Panc1 (cell line): ENCODE measurements at regions not wholly inside any gene's neighbourhood (a gene's known extent, or its start where the extent isn't known, plus 50 kb on each side); places are given as distances from the start of the nearest gene placed in this dataset.

Experiments used
- ATAC-seq: fragments of 200-7000 bp; cut with Tn5 transposase; 2 replicates; pipeline ENCODE4 v1.9.1; 2020; ENCODE audit warnings: mild to moderate bottlenecking, moderate library complexity
- BruUV-seq: library from RNA; stranded (reverse); fragments of 400-500 nt; replicated peaks from 2 replicates; lab custom pipeline; 2021; lab: Mats Ljungman, UMichigan
- CTCF ChIA-PET: fragments of 300-600 bp; sonication (Branson Sonifier 250); formaldehyde crosslinking; loops from one replicate; lab custom pipeline; 2022; ENCODE audit warnings: antibody characterized with exemption; lab: Charles Lee
- POLR2A ChIA-PET: fragments of 300-600 bp; sonication (Branson Sonifier 250); formaldehyde crosslinking; loops from one replicate; lab custom pipeline; 2022; ENCODE audit warnings: antibody characterized with exemption; lab: Charles Lee
- DNase-seq: peaks from one replicate; pipeline ENCODE4 v3.0.0-alpha.2; 2010; ENCODE audit warnings: low read depth, low spot score
- H3K27ac ChIP-seq: 2 replicates; pipeline ENCODE4 v1.5.1; 2011; ENCODE audit warnings: mild to moderate bottlenecking, low read length, inconsistent platforms
- H3K27me3 ChIP-seq: fragments of 200-500 bp; sonication (Bioruptor generic); 2 replicates; pipeline ENCODE4 v1.6.0; 2014; ENCODE audit warnings: low read length, inconsistent platforms; ENCODE audit not compliant: control insufficient read depth, insufficient read depth
- H3K36me3 ChIP-seq: fragments of 200-500 bp; sonication (Bioruptor generic); 2 replicates; pipeline ENCODE4 v1.5.1; 2014; ENCODE audit warnings: inconsistent platforms, mild to moderate bottlenecking, low read length, moderate library complexity; ENCODE audit not compliant: control insufficient read depth, insufficient read depth
- H3K4me1 ChIP-seq: 2 replicates; pipeline ENCODE4 v1.5.1; 2011; ENCODE audit warnings: inconsistent platforms, mild to moderate bottlenecking, low read length, moderate library complexity; ENCODE audit not compliant: control insufficient read depth, insufficient read depth
- H3K4me3 ChIP-seq, 2 experiments: 2 replicates each; pipeline ENCODE4 v1.5.1; 2011 to 2012; ENCODE audit warnings: low read depth in 2 of 2, low read length in 2 of 2, mild to moderate bottlenecking in 2 of 2, inconsistent platforms in 1 of 2, moderate library complexity in 1 of 2
- H3K9me3 ChIP-seq: fragments of 200-500 bp; sonication (Bioruptor generic); 2 replicates; pipeline ENCODE4 v1.5.1; 2014; ENCODE audit warnings: low read depth, mild to moderate bottlenecking, inconsistent platforms, low read length, moderate library complexity; ENCODE audit not compliant: control insufficient read depth, insufficient read depth
- CTCF ChIP-seq: fragments of 450-650 bp; IDR thresholded peaks from 2 replicates; pipeline ENCODE4 v1.5.1; 2017; ENCODE audit warnings: mild to moderate bottlenecking
- POLR2AphosphoS5 ChIP-seq: IDR thresholded peaks from 2 replicates; pipeline ENCODE4 v1.6.1; 2012; ENCODE audit warnings: mild to moderate bottlenecking, low read depth, low read length, moderate library complexity
- REST ChIP-seq, 2 experiments: IDR thresholded peaks; 2 replicates each; pipeline ENCODE4 v1.6.1; 2011 to 2012; ENCODE audit warnings: low read depth in 2 of 2, control low read depth in 1 of 2, low read length in 1 of 2, mild to moderate bottlenecking in 1 of 2, moderate library complexity in 1 of 2; ENCODE audit not compliant: insufficient read depth in 1 of 2
- SIN3A ChIP-seq: IDR thresholded peaks from 2 replicates; pipeline ENCODE4 v1.6.1; 2012; ENCODE audit warnings: low read depth, mild to moderate bottlenecking, low read length, moderate library complexity, borderline replicate concordance; ENCODE audit not compliant: insufficient read depth
- TCF7L2 ChIP-seq: IDR thresholded peaks from 2 replicates; pipeline ENCODE4 v1.6.1; 2011; ENCODE audit warnings: mild to moderate bottlenecking, low read depth, low read length, inconsistent platforms
- in situ Hi-C: cut with HindIII; loops from 2 replicates; pipeline ENCODE4 v1.10.0; 2016; ENCODE audit warnings: low sequenced_read_pairs, low pct_unique_long_range_greater_than_20kb
- intact Hi-C: fragments of 100-400 bp; cut with micrococcal nuclease; formaldehyde crosslinking; loops from one replicate; pipeline ENCODE4 v1.10.0; 2022; ENCODE audit not compliant: unreplicated experiment

GRCh38 chr16:19967561-19967960 is 82.9 kb upstream of the GPRC5B start:
- in situ Hi-C loops, result no loop called here
- POLR2A ChIA-PET, result no interaction called here

GRCh38 chr16:19963301-19963700 is 78.7 kb upstream of the GPRC5B start:
- CTCF ChIA-PET, result no interaction called here

More at GRCh38 chr16:19967561-19967960, 82.9 kb upstream of the GPRC5B start:
- DNase-seq (no peak), ATAC-seq (no peak)
- intact Hi-C loops, result no loop called here
- H3K27ac ChIP-seq, result no peak overlapping the region
- H3K27me3 ChIP-seq, result peaks cover 13% of the 10 kb centered on the region
- no TSS peak for BruUV-seq
- CTCF ChIA-PET, result no interaction called here
- H3K4me3 ChIP-seq, result no peak overlapping the region
- no peaks in the 10 kb centered on the region for H3K36me3 ChIP-seq
- H3K4me1 ChIP-seq, result no peaks in the 10 kb centered on the region
- TF ChIP-seq TCF7L2 (no peak), REST (IDR thresholded peaks at IDR 0.05; ENCODE audit: insufficient read depth in 1 of 2, low read depth in 2 of 2, low read length in 1 of 2) (no peak), POLR2AphosphoS5 (no peak), CTCF (no peak), SIN3A (no peak)
- no peaks in the 10 kb centered on the region for H3K9me3 ChIP-seq

More at GRCh38 chr16:19963301-19963700, 78.7 kb upstream of the GPRC5B start:
- DNase-seq (no peak), ATAC-seq (no peak)
- peaks cover 19% of the 10 kb centered on the region for H3K27me3 ChIP-seq
- in situ Hi-C loops, result no loop called here
- no peak overlapping the region for H3K27ac ChIP-seq
- no peaks in the 10 kb centered on the region for H3K4me1 ChIP-seq
- TF ChIP-seq CTCF, result no peak
- TF ChIP-seq TCF7L2, result no peak
- TF ChIP-seq POLR2AphosphoS5, result no peak
- TF ChIP-seq SIN3A, result no peak
- no peak for TF ChIP-seq REST (IDR thresholded peaks at IDR 0.05; ENCODE audit: insufficient read depth in 1 of 2, low read depth in 2 of 2, low read length in 1 of 2)
- no TSS peak for BruUV-seq
- intact Hi-C loops, result no loop called here
- H3K4me3 ChIP-seq, result no peak overlapping the region
- no peaks in the 10 kb centered on the region for H3K9me3 ChIP-seq
- H3K36me3 ChIP-seq, result no peaks in the 10 kb centered on the region
- POLR2A ChIA-PET, result no interaction called here
